GM23248 (cell line): ENCODE measurements at regions not wholly inside any gene's neighbourhood (a gene's known extent, or its start where the extent isn't known, plus 50 kb on each side); places are given as distances from the start of the nearest gene placed in this dataset.

Source experiments
- EZH2 ChIP-seq: fragments of 200-600 bp; sonication (generic); IDR thresholded peaks from 2 replicates; pipeline ENCODE4 v1.6.1; 2018; ENCODE audit warnings: antibody characterized with exemption, mild to moderate bottlenecking; ENCODE audit not compliant: insufficient read depth, poor library complexity, severe bottlenecking
- EZH2phosphoT487 ChIP-seq: fragments of 200-600 bp; sonication (generic); IDR thresholded peaks from 2 replicates; pipeline ENCODE4 v1.6.1; 2018; ENCODE audit warnings: antibody characterized with exemption, moderate library complexity, mild to moderate bottlenecking, low read depth; ENCODE audit not compliant: insufficient read depth

DNA sequence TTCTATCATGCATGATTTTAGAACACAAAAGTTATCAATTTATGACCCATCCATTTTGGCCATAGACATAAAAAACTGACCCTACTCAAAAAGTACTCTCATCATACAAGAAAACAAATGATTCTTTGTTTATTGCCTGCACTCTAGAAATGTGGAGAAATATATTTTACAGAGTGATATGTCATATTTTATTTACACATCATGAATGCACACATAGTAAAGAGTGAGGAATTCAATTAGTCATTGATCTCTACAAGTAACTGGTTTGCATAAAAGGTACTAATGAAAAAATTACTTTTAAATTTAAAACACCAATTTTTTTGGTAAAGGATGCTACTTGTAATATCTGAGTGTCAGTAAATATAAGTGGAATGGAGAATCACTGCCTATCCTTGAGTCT is 242.5 kb upstream of the FAT4 start:
- TF ChIP-seq EZH2phosphoT487 (no peak), EZH2 (no peak)
